ENCODE measurements at regions not wholly inside any gene's neighbourhood (a gene's known extent, or its start where the extent isn't known, plus 50 kb on each side); places are given as distances from the start of the nearest gene placed in this dataset.

DNA sequence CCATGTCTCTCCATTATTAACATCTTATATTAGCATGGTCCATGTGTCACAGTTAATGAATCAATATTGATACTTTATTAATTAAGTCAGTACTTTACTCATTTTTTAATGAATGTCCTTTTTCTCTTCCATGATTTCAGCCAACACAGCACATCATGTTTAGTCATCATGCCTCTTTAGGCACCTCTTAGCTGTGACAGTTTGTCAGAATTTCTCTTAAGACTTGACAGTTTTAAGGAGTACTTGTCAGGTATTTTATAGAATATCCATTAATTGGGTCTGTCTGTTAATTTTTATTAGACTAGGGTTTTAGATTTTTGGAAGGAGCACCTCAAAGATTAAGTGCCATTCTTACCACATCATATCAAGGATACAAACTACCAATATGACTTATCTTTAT is 729.4 kb downstream of the HACE1 start (continued):
- TF ChIP-seq, protein P1, sequence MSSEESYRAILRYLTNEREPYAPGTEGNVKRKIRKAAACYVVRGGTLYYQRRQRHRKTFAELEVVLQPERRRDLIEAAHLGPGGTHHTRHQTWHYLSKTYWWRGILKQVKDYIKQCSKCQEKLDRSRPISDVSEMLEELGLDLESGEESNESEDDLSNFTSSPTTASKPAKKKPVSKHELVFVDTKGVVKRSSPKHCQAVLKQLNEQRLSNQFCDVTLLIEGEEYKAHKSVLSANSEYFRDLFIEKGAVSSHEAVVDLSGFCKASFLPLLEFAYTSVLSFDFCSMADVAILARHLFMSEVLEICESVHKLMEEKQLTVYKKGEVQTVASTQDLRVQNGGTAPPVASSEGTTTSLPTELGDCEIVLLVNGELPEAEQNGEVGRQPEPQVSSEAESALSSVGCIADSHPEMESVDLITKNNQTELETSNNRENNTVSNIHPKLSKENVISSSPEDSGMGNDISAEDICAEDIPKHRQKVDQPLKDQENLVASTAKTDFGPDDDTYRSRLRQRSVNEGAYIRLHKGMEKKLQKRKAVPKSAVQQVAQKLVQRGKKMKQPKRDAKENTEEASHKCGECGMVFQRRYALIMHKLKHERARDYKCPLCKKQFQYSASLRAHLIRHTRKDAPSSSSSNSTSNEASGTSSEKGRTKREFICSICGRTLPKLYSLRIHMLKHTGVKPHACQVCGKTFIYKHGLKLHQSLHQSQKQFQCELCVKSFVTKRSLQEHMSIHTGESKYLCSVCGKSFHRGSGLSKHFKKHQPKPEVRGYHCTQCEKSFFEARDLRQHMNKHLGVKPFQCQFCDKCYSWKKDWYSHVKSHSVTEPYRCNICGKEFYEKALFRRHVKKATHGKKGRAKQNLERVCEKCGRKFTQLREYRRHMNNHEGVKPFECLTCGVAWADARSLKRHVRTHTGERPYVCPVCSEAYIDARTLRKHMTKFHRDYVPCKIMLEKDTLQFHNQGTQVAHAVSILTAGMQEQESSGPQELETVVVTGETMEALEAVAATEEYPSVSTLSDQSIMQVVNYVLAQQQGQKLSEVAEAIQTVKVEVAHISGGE (CRISPR knock-in tag; IDR thresholded peaks at IDR 0.05): no peak
- no peak for TF ChIP-seq HLTF (IDR thresholded peaks at IDR 0.05)

DNA sequence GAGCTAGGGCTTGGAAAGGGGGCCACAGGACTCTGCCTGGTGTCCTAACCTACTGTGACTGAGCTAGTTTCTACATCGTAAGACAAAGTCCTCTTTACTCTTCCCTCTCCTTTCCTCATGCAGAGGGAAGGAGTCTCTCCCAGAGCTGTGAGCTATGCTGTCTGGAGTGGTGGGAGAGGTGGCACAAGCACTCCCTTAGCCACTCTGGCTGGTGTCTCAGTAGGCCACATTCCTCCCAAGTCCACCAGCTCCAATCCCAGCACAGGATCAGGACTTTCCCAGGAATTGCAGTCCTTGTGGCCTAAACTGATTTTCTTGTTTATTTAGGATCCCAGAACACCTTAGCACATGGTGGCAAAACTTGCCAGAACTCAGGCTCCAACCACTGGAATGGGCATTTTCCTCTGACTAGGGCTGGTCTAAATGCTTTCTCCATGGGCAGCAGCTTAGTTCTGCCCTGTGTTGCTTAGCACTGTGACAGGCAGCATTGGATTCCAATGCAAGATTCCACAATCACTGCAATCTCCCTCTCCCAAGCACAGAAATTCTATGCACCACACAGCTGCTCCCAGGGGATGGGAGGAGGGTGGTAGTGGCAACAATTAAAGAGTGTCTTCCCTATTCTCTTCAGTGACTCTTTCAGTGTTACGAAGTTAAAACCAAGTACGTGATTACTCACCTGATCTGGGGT is 733.3 kb downstream of the HACE1 start:
- Histone ChIP-seq H3K79me2 (ENCODE audit: control insufficient read depth, insufficient read depth, low read length) (no peaks in the 10 kb centered on the region), H3K27ac (ENCODE audit: extremely low read depth, low read depth, low read length) (no peak overlapping the region), H3K4me1 (replicated peaks in 1 of 2; ENCODE audit: control insufficient read depth in 2 of 2, insufficient read depth in 2 of 2, low read length in 2 of 2) (no peaks in the 10 kb centered on the region), H3K4me3 (no peak overlapping the region), H2AFZ (ENCODE audit: low read depth, low read length) (no peak overlapping the region), H3K9me3 (replicated peaks; ENCODE audit: control insufficient read depth, insufficient read depth, low read depth, low read length) (no peaks in the 10 kb centered on the region; the same call in 1 of the 2 replicates), H4K20me1 (replicated peaks; ENCODE audit: control insufficient read depth, insufficient read depth, low read length) (no peaks in the 10 kb centered on the region), H3K27me3 (ENCODE audit: control insufficient read depth in 2 of 2, insufficient read depth in 2 of 2, low read length in 2 of 2) (no peaks in the 10 kb centered on the region), H3K4me2 (ENCODE audit: insufficient read depth, low read length) (no peak overlapping the region), H3K9ac (ENCODE audit: insufficient read depth in 1 of 2, low read depth in 2 of 2, low read length in 2 of 2) (no peak overlapping the region), H3K36me3 (ENCODE audit: control insufficient read depth, insufficient read depth, low read length) (no peaks in the 10 kb centered on the region), H3K9me1 (ENCODE audit: control insufficient read depth, insufficient read depth, low read length) (no peaks in the 10 kb centered on the region)
- intact Hi-C loops (cut with micrococcal nuclease) (no loop called here), in situ Hi-C loops (cut with MboI) (no loop called here)
- ChIA-PET CTCF (ENCODE audit: low intra/inter-chr PET ratio) (no interaction called here), POLR2A (no interaction called here)
- FAIRE-seq: no peak
- WGBS (ENCODE audit: insufficient coverage, low coverage, missing lambda C conversion rate): 3% methylated on average over 3 of the region's 3 CpGs
- BruUV-seq (replicated peaks): no TSS peak
- DNase-seq (ENCODE audit: extremely low read depth in 1 of 4, low spot score in 3 of 4): no peak
- no peak for ATAC-seq
- no peak for TF ChIP-seq YY1 (IDR thresholded peaks at IDR 0.05; ENCODE audit: borderline replicate concordance in 1 of 3, control insufficient read depth in 1 of 3, extremely low read depth in 1 of 3, insufficient read depth in 3 of 3, insufficient read length in 1 of 3, insufficient replicate concordance in 2 of 3, low read depth in 1 of 3, low read length in 2 of 3)
- TF ChIP-seq, protein P2, sequence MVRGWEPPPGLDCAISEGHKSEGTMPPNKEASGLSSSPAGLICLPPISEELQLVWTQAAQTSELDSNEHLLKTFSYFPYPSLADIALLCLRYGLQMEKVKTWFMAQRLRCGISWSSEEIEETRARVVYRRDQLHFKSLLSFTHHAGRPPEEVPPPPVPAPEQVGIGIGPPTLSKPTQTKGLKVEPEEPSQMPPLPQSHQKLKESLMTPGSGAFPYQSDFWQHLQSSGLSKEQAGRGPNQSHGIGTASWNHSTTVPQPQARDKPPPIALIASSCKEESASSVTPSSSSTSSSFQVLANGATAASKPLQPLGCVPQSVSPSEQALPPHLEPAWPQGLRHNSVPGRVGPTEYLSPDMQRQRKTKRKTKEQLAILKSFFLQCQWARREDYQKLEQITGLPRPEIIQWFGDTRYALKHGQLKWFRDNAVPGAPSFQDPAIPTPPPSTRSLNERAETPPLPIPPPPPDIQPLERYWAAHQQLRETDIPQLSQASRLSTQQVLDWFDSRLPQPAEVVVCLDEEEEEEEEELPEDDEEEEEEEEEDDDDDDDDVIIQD (CRISPR knock-in tag; IDR thresholded peaks at IDR 0.05): no peak
- no peak for TF ChIP-seq ELF4 (CRISPR knock-in tag; IDR thresholded peaks at IDR 0.05)
- no peak for TF ChIP-seq NBN (IDR thresholded peaks at IDR 0.05; ENCODE audit: low read depth)
- TF ChIP-seq, protein P3, sequence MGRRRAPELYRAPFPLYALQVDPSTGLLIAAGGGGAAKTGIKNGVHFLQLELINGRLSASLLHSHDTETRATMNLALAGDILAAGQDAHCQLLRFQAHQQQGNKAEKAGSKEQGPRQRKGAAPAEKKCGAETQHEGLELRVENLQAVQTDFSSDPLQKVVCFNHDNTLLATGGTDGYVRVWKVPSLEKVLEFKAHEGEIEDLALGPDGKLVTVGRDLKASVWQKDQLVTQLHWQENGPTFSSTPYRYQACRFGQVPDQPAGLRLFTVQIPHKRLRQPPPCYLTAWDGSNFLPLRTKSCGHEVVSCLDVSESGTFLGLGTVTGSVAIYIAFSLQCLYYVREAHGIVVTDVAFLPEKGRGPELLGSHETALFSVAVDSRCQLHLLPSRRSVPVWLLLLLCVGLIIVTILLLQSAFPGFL (CRISPR knock-in tag; IDR thresholded peaks at IDR 0.05): no peak
- no peak for TF ChIP-seq ZNF212 (CRISPR knock-in tag; IDR thresholded peaks at IDR 0.05)
- no peak for TF ChIP-seq CC2D1A (IDR thresholded peaks at IDR 0.05)
- no peak for TF ChIP-seq NR2C1 (IDR thresholded peaks at IDR 0.05)
- no peak for TF ChIP-seq NR2C1 (tag; IDR thresholded peaks at IDR 0.05)
- TF ChIP-seq SMAD2 (IDR thresholded peaks at IDR 0.05; ENCODE audit: low read depth, low read length): no peak
- TF ChIP-seq ESRRB (CRISPR knock-in tag; IDR thresholded peaks at IDR 0.05; ENCODE audit: borderline replicate concordance): no peak
